Keratinocyte (primary cell): ENCODE measurements at regions not wholly inside any gene's neighbourhood (a gene's known extent, or its start where the extent isn't known, plus 50 kb on each side); places are given as distances from the start of the nearest gene placed in this dataset.

Experiments used
- EZH2 ChIP-seq: IDR thresholded peaks from one replicate; pipeline ENCODE4 v1.6.1; 2012; ENCODE audit warnings: inconsistent platforms, mild to moderate bottlenecking, low read length, moderate library complexity
- TF ChIP-seq, protein P1 (sequence below), 3 experiments: IDR thresholded peaks in 1 of 3; conservative IDR thresholded peaks in 1 of 3; optimal IDR thresholded peaks in 1 of 3; 2 replicates in 2 of 3; 3 replicates in 1 of 3; pipeline versions ENCODE3 to v1.5.1; 2011; ENCODE audit warnings: low read length in 3 of 3, mild to moderate bottlenecking in 3 of 3, moderate library complexity in 2 of 3, control low read depth in 1 of 3, inconsistent platforms in 1 of 3; ENCODE audit not compliant: insufficient read depth in 2 of 3; ENCODE audit errors: extremely low read depth in 1 of 3

DNA sequence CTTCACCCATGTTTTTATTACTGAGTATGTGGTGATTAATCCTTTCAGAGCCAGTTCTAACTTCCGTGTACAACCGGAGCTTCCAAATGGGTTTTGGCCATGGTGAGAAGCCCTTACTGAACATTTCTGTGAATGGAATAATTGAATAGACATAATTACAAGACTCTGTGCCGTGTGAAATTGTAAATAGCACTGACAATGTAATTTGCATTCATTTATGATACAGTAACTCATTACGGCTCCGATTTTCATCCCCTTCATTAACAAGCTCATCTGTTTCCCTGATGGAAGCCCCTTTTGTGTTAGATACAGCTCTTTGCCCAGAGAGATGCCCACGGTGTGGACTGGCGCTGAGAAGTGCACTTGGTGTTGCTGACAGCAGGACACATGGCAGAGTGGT lies 891.0 kb downstream of the AACS start:
- TF ChIP-seq, protein P1, sequence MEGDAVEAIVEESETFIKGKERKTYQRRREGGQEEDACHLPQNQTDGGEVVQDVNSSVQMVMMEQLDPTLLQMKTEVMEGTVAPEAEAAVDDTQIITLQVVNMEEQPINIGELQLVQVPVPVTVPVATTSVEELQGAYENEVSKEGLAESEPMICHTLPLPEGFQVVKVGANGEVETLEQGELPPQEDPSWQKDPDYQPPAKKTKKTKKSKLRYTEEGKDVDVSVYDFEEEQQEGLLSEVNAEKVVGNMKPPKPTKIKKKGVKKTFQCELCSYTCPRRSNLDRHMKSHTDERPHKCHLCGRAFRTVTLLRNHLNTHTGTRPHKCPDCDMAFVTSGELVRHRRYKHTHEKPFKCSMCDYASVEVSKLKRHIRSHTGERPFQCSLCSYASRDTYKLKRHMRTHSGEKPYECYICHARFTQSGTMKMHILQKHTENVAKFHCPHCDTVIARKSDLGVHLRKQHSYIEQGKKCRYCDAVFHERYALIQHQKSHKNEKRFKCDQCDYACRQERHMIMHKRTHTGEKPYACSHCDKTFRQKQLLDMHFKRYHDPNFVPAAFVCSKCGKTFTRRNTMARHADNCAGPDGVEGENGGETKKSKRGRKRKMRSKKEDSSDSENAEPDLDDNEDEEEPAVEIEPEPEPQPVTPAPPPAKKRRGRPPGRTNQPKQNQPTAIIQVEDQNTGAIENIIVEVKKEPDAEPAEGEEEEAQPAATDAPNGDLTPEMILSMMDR (optimal IDR thresholded peaks at IDR 0.05 in 1 of 3, IDR thresholded peaks at IDR 0.05 in 1 of 3, conservative IDR thresholded peaks at IDR 0.05 in 1 of 3; ENCODE audit: extremely low read depth in 1 of 3, insufficient read depth in 2 of 3, low read length in 3 of 3), result no peak
- no peak for TF ChIP-seq EZH2
